ENCODE measurements at regions not wholly inside any gene's neighbourhood (a gene's known extent, or its start where the extent isn't known, plus 50 kb on each side); places are given as distances from the start of the nearest gene placed in this dataset.
"Not testable (repeated sequence)": the region's sequence is repeated elsewhere in the genome, so short reads cannot be mapped to it uniquely, and the experiment has no call there.

DNA sequence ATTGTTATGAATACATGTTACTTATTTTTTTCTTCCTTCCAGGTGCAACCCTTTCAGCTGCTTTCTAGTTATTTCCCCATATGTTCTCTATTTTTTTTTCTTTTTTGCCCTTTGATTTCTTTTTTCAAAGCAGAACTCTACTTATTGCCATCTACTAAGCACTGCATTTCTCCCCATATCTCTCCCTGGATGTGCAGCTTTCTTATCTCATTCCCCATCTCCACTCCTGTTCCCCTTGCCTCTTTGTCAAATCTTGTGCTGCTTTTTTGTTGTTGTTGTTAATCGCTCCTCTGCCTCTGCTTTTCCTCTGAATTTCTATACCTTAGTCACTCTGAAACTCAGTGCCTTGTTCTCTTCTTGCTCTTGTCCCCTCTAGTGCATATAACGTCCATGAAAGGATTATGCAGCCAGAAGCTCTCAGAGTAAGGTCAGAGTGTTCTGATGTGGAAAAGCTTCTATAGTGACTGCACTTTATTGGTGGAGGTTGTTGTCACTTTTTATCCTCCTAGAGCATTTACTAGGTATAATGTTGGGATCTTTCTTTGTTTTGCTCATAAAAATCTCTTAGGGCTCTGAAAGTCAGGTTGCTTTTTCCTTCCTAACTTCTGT, 51.1 kb upstream of the JADE1 start:
- DNase-seq (ENCODE audit: low read depth in 2 of 3, low spot score in 2 of 3): no peak

DNA sequence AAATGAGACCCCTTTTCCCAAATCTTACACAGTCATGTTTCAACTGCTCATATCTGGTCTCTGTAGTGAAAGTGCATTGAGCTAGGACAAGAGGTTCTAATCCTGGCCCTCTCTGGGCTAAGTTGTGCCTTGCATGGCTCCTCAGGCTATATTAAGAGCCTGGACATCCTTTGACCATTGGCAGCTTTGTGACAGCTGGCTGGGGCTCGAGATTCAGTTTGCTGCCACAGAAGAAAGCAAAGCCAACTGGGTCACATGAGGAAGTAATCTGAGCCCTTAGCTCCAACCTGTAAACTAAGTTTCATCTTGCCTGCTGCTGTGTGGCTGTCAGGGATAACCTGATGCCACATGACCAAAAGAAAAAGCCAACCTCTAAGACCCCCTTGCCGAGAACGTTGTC, 51.8 kb upstream of the JADE1 start:
- no peak for DNase-seq (ENCODE audit: low read depth in 2 of 3, low spot score in 2 of 3)

GRCh38 chr4:128751354-128751753, 58.1 kb upstream of the JADE1 start:
- DNase-seq (ENCODE audit: low read depth in 2 of 3, low spot score in 2 of 3): no peak

DNA sequence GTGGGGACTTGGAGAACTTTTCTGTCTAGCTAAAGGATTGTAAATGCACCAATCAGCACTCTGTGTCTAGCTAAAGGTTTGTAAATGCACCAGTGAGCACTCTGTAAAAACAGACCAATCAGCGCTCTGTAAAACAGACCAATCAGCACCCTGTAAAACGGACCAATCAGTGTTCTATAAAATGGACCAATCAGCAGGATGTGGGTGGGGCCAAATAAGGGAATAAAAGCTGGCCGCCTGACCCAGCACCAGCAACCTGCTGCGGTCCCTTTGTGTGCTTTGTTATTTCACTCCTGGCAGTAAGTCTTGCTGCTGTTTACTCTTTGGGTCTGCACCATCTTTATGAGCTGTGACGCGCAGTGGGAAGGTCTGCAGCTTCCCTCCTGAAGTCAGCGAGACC, 67.8 kb upstream of the JADE1 start:
- DNase-seq (ENCODE audit: low read depth in 2 of 3, low spot score in 2 of 3): not testable (repeated sequence)

DNA sequence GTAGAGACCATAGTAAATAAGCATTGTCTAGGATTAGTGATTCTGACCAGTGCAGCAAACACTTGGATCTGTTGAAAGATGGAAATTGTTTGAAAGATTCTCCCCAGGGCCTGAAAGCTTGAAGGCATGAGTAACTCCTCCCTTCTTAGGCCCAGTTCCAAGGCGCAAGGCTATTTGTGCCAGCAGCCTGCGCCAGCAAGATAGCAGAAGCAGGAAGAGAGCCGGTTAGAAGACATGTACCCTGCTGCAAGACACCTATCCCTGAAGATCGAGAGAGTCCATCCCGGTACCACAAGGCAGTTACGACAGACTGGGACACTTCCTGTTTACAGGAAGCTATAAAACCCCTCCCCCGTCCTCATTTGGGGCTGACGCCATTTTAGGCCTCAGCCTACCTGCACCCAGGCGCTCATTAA, 72.4 kb upstream of the JADE1 start:
- peak in 1 of 3 donors; percentile 1 for DNase-seq (ENCODE audit: low read depth in 2 of 3, low spot score in 2 of 3)

DNA sequence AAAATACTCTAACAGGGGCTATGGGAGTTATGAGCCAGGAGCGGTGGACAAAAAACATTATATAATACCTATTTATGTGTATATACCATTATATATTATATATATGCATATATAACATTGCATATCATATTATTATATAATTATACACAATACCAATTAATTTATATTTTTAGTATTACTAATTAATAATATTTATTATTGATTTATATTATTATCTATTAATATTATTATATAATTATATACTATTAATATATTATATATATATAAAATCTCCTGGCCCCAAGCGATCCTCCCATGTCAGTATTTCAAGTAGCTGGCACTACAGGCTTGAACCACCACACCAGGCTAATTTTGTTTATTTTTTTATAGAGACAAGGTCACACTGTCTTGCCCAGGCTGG, 73.8 kb upstream of the JADE1 start:
- DNase-seq (ENCODE audit: low read depth in 2 of 3, low spot score in 2 of 3): no peak

DNA sequence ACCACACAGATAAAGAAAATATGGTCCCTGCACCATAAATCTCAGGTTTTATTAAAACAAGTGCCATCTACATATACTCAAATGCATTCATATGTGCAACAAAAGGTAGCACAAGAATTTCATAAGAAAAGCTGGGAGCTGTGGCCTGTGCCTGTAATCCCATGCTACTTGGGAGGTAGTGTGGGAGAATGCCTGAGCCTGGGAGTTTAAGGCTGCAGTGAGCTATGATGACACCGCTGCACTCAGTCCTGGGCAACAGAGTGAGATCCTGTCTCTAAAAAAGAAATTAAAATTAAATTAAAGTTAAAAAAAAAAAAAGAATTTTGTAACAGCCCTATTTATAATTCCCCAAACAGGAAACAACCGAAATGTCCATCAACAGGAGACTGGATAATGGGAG, 81.3 kb upstream of the JADE1 start:
- DNase-seq (ENCODE audit: low read depth in 2 of 3, low spot score in 2 of 3): no peak

DNA sequence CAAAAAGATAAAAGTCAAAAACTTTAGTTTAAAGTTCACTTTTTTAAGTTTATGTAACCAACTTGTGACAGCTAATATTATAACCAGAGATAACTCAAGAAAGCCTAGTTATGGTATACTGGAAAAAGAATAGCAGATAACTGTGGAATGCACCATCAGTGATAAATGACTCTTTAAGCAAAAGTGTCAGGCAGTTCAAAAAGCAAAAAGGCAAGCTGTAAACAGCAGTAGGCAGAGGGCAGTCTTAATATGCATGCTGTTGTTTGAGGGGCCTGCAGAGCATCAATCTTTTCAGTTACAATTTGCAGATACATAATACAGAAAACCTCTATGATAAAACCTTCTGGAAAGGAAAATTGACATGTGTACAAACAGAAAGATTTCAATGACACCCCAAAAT, 81.8 kb upstream of the JADE1 start:
- no peak for DNase-seq (ENCODE audit: low read depth in 2 of 3, low spot score in 2 of 3)

- DNase-seq (ENCODE audit: low read depth in 2 of 3, low spot score in 2 of 3): no peak
Observed at GRCh38 chr4:128725405-128726055, 84.0 kb upstream of the JADE1 start.

- no peak for DNase-seq (ENCODE audit: low read depth in 2 of 3, low spot score in 2 of 3)
Observed at GRCh38 chr4:128722911-128723310, 86.6 kb upstream of the JADE1 start.

DNA sequence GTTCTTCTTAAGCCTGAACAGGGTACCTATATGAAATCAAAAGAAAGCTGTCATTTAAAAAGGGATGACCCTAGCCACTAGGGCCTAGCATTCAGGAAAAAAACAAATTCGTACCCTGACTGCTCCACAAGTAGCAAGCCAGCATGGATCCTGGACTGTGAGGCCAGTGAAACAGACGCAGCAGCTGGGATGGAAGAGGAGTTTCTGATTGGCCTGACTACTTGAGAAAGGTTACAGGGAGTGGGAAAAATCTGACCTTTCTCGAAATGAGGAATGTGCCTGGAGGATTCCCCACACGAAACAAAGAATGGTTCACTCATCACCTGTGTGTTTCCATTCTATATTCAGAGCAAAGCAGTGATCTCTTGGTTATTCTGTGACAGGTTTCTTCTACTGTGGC, 87.6 kb upstream of the JADE1 start:
- no peak for DNase-seq (ENCODE audit: low read depth in 2 of 3, low spot score in 2 of 3)

GRCh38 chr4:128720270-128720669, 89.2 kb upstream of the JADE1 start:
- DNase-seq (ENCODE audit: low read depth in 2 of 3, low spot score in 2 of 3): no peak

- DNase-seq (ENCODE audit: low read depth in 2 of 3, low spot score in 2 of 3): no peak
Observed at GRCh38 chr4:128718768-128719167, 90.7 kb upstream of the JADE1 start.

DNA sequence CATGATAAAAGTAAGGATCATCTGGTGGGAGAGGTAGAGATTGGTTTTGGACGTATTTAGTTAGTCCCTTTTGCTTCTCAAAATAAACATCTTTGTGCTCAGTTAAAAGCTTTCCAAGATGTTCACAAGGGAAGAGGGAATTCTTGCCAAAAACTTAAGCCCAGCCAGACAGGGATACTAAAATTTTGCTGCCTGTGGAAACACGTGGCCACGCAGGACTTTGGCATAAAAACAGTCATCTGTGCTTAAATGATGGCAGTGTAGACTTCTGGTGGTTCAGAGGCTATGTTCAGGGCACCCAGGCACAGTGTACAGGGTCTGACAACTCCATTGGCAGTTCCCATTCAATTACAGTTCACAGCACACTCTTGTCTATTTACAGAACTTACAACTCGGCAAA, 93.2 kb upstream of the JADE1 start:
- DNase-seq (ENCODE audit: low read depth in 2 of 3, low spot score in 2 of 3): no peak

DNA sequence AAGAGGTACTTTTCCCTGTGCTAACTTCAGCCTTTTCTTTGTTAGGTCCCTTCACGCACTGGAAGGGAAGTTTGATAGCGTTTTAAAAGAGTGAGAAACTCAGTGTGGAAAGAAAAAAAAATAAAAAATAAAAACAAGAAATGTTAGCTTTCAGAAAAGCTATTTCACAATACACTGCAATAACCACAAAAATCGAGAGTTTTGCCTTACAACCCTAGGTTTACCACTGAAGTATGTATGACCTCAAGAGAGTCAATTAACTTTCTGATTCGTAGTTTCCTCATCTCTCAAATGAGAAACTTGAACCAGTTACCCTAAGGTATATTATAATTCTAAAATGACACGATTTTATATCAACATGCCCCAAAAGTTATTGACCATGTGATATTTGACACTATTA, 93.9 kb upstream of the JADE1 start:
- no peak for DNase-seq (ENCODE audit: low read depth in 2 of 3, low spot score in 2 of 3)

DNA sequence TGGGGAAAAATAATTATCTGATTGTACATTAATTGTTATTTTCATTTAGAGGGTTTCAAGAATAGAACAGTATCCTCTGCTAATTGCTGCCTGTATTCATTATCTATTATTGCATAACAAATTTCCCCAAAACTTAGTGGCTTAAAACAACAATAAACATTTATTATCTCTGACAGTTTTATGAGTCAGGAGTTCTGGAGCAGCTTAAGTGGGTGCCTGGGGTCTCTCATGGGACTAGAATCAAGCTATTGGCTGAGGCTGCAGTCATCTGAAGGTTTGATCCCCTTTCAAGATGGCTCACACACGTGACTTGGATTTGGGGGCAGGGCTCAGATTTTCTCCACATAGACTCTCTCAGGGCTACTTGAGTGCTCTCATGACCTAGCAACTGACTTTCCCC, 98.1 kb upstream of the JADE1 start:
- no peak for DNase-seq (ENCODE audit: low read depth in 2 of 3, low spot score in 2 of 3)

DNA sequence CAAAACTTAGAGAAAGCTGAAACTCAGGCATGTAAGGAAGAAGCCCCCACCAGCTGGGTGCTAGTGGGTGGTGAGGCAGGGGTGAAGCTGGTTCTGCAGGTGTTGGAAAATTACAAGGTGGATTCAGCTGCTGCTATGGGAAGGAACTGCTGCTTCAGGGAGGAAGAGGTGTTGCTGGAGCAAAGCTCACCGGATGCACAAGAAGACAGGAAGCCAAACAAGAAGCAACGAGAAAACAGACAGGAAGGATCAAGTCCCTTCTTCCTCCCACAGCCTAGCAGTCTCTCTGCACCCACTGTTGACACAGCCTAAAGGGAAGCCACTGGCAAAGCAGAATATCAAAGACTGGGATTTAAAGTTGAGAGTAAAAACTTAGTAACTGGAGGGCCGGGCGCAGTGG, 100.2 kb upstream of the JADE1 start:
- peak in 1 of 3 donors; percentile 1 for DNase-seq (ENCODE audit: low read depth in 2 of 3, low spot score in 2 of 3)

- no peak for DNase-seq (ENCODE audit: low read depth in 2 of 3, low spot score in 2 of 3)
Observed at GRCh38 chr4:128707864-128708263, 101.6 kb upstream of the JADE1 start.

- no peak for DNase-seq (ENCODE audit: low read depth in 2 of 3, low spot score in 2 of 3)
Observed at GRCh38 chr4:128703948-128704347, 105.6 kb upstream of the JADE1 start.

GRCh38 chr4:128700659-128701350, 108.7 kb upstream of the JADE1 start:
- DNase-seq (ENCODE audit: low read depth in 2 of 3, low spot score in 2 of 3): no peak

- DNase-seq (ENCODE audit: low read depth in 2 of 3, low spot score in 2 of 3): no peak
Observed at GRCh38 chr4:128698386-128698785, 111.1 kb upstream of the JADE1 start.

DNA sequence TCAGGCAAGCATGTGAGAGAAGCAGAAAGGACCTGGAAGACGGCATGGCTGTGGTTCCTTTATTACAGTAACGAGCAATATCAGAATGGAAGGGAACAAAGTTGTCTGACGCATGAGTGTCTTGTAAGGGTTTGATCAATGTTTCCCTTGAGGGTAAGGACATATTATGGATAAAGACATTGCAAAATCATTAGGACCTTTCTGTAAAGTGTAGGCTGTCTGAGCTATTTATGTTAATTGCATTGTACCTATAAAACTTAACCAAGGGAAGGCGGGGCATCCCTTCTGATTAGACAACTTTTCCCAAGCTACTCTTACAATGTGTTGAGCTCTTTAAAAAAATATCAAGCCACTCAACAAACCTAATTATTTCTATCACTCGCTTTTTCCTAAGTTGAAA, 112.2 kb upstream of the JADE1 start:
- DNase-seq (ENCODE audit: low read depth in 2 of 3, low spot score in 2 of 3): no peak
